ENCODE measurements at regions not wholly inside any gene's neighbourhood (a gene's known extent, or its start where the extent isn't known, plus 50 kb on each side); places are given as distances from the start of the nearest gene placed in this dataset.
A peak's percentile ranks its signal among the peaks of the same experiment; 100 is the strongest.

DNA sequence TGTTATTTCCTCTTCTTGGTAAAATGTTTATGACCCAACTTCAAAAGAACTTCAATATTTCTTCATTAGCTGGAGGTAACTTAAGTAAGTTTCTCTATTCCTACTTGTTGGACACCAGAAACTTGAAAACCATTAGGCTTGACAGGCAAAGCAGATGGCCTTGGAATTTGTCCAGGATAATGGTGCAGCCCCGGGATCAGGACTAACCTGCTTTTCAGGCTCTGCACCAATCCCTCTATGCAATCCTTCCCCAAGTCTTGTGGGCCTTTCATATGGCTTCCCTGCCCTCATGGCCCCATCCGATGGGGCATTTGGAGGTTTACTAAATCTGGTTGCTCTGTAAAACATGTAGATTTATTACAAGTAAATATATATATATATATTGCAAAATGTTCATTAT lies 68.5 kb downstream of the SPINK2 start:
- no peaks in the 10 kb centered on the region for H4K20me1 ChIP-seq (ENCODE audit: insufficient read depth)
- H3K4me1 ChIP-seq (replicated peaks; ENCODE audit: insufficient read depth) = peaks cover 37% of the 10 kb centered on the region
- peaks cover 15% of the 10 kb centered on the region for H3F3A ChIP-seq (ENCODE audit: insufficient read depth, low read depth)
- POLR2A ChIA-PET (ENCODE audit: unreplicated experiment) = no interaction called here
- peak overlapping the region; percentile 7; the same call in 1 of the 2 replicates for H3K4me2 ChIP-seq
- H3K36me3 ChIP-seq (ENCODE audit: low read depth) = no peaks in the 10 kb centered on the region
- CTCF ChIA-PET = no interaction called here
- H3K4me3 ChIP-seq = no peak overlapping the region
- peak overlapping the region; percentile 10; the same call in 1 of the 2 replicates for H3K27ac ChIP-seq
- H3K27me3 ChIP-seq (ENCODE audit: insufficient read depth, low read depth) = no peaks in the 10 kb centered on the region
- no peaks in the 10 kb centered on the region for H3K79me2 ChIP-seq (ENCODE audit: low read depth)
- no peaks in the 10 kb centered on the region for H3K9me3 ChIP-seq (ENCODE audit: insufficient read depth, low read depth)
- DNase-seq = peak; percentile 69 to 71
- no peak overlapping the region for H2AFZ ChIP-seq
- H3K9me2 ChIP-seq (ENCODE audit: insufficient read depth) = no peaks in the 10 kb centered on the region
- no TSS peak for BruUV-seq (replicated peaks)
- intact Hi-C loops (cut with micrococcal nuclease; ENCODE audit: unreplicated experiment) = no loop called here
- no peak for TF ChIP-seq EZH2 (IDR thresholded peaks at IDR 0.05; ENCODE audit: low read depth)
- TF ChIP-seq, protein P1, sequence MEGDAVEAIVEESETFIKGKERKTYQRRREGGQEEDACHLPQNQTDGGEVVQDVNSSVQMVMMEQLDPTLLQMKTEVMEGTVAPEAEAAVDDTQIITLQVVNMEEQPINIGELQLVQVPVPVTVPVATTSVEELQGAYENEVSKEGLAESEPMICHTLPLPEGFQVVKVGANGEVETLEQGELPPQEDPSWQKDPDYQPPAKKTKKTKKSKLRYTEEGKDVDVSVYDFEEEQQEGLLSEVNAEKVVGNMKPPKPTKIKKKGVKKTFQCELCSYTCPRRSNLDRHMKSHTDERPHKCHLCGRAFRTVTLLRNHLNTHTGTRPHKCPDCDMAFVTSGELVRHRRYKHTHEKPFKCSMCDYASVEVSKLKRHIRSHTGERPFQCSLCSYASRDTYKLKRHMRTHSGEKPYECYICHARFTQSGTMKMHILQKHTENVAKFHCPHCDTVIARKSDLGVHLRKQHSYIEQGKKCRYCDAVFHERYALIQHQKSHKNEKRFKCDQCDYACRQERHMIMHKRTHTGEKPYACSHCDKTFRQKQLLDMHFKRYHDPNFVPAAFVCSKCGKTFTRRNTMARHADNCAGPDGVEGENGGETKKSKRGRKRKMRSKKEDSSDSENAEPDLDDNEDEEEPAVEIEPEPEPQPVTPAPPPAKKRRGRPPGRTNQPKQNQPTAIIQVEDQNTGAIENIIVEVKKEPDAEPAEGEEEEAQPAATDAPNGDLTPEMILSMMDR (conservative IDR thresholded peaks at IDR 0.05) = no peak

GRCh38 chr4:56750231-56750630 lies 69.1 kb upstream of the HOPX start:
- peaks cover 12% of the 10 kb centered on the region for H3K4me1 ChIP-seq (replicated peaks; ENCODE audit: insufficient read depth)

DNA sequence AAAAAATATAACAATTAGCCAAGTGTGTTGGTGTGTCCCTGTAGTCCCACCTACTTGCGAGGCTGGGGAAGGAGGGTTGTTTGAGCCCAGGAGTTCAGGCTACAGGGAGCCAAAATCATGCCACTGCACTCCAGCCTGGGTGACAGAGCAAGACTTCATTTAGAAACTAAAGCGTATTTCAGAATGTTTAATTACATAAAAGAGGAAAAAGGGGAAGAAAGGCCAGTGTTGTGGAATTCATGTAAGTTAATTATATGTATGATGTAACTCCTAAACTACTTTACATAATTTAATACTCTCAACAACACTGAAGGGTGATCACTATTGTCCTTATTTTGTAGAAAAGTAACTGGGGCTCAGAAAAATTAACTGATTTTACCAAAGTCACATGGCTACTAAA lies 67.2 kb upstream of the HOPX start:
- Histone ChIP-seq H2AFZ (no peak overlapping the region), H3K27ac (no peak overlapping the region), H3K4me2 (no peak overlapping the region), H3K4me1 (replicated peaks; ENCODE audit: insufficient read depth) (peaks cover 31% of the 10 kb centered on the region), H3K9me2 (ENCODE audit: insufficient read depth) (no peaks in the 10 kb centered on the region), H3K4me3 (no peak overlapping the region), H3K27me3 (ENCODE audit: insufficient read depth, low read depth) (no peaks in the 10 kb centered on the region), H3K9me3 (ENCODE audit: insufficient read depth, low read depth) (no peaks in the 10 kb centered on the region), H3F3A (ENCODE audit: insufficient read depth, low read depth) (peaks cover 9% of the 10 kb centered on the region; the same call in 1 of the 2 replicates), H3K36me3 (ENCODE audit: low read depth) (no peaks in the 10 kb centered on the region), H4K20me1 (ENCODE audit: insufficient read depth) (no peaks in the 10 kb centered on the region), H3K79me2 (ENCODE audit: low read depth) (no peaks in the 10 kb centered on the region)
- intact Hi-C loops (cut with micrococcal nuclease; ENCODE audit: unreplicated experiment) = no loop called here
- POLR2A ChIA-PET (ENCODE audit: unreplicated experiment) = no interaction called here
- DNase-seq = no peak
- no TSS peak for BruUV-seq (replicated peaks)
- CTCF ChIA-PET = no interaction called here
- TF ChIP-seq, protein P1 (conservative IDR thresholded peaks at IDR 0.05) = no peak
- TF ChIP-seq EZH2 (IDR thresholded peaks at IDR 0.05; ENCODE audit: low read depth) = no peak

More at GRCh38 chr4:56750231-56750630, 69.1 kb upstream of the HOPX start:
- H3K4me3 ChIP-seq = no peak overlapping the region
- no TSS peak for BruUV-seq (replicated peaks)
- TF ChIP-seq EZH2 (IDR thresholded peaks at IDR 0.05; ENCODE audit: low read depth) = no peak
- TF ChIP-seq, protein P1 (conservative IDR thresholded peaks at IDR 0.05) = no peak
- H3K4me2 ChIP-seq = no peak overlapping the region
- ChIA-PET CTCF (no interaction called here), POLR2A (ENCODE audit: unreplicated experiment) (no interaction called here)
- no peaks in the 10 kb centered on the region for H3K9me2 ChIP-seq (ENCODE audit: insufficient read depth)
- no peaks in the 10 kb centered on the region for H3K9me3 ChIP-seq (ENCODE audit: insufficient read depth, low read depth)
- no peak overlapping the region for H2AFZ ChIP-seq
- H3K27me3 ChIP-seq (ENCODE audit: insufficient read depth, low read depth) = no peaks in the 10 kb centered on the region
- no peaks in the 10 kb centered on the region for H3F3A ChIP-seq (ENCODE audit: insufficient read depth, low read depth)
- no peaks in the 10 kb centered on the region for H4K20me1 ChIP-seq (ENCODE audit: insufficient read depth)
- H3K27ac ChIP-seq = no peak overlapping the region
- H3K36me3 ChIP-seq (ENCODE audit: low read depth) = no peaks in the 10 kb centered on the region
- intact Hi-C loops (cut with micrococcal nuclease; ENCODE audit: unreplicated experiment) = no loop called here
- no peaks in the 10 kb centered on the region for H3K79me2 ChIP-seq (ENCODE audit: low read depth)
- DNase-seq = no peak

All from PC-9 (cell line).